NT2/D1 (cell line): ENCODE measurements at regions not wholly inside any gene's neighbourhood (a gene's known extent, or its start where the extent isn't known, plus 50 kb on each side); places are given as distances from the start of the nearest gene placed in this dataset.

Source experiments
- DNase-seq: peaks from one replicate; pipeline ENCODE4 v3.0.0-alpha.2; 2011; ENCODE audit warnings: low read depth, low spot score
- H3K27me3 ChIP-seq: 2 replicates; pipeline ENCODE4 v1.6.0; 2011; ENCODE audit warnings: mild to moderate bottlenecking; ENCODE audit not compliant: insufficient read length, insufficient read depth
- H3K36me3 ChIP-seq: 2 replicates; pipeline ENCODE4 v1.6.1; 2011; ENCODE audit warnings: mild to moderate bottlenecking, low read length, mixed read lengths; ENCODE audit not compliant: insufficient read depth, insufficient read length
- H3K4me1 ChIP-seq: 2 replicates; pipeline ENCODE4 v1.5.1; 2011; ENCODE audit not compliant: insufficient read depth, insufficient read length
- H3K4me3 ChIP-seq: 2 replicates; pipeline ENCODE4 v1.5.1; 2011; ENCODE audit warnings: low read depth; ENCODE audit not compliant: insufficient read length
- H3K9ac ChIP-seq: 2 replicates; pipeline ENCODE4 v1.6.0; 2011; ENCODE audit warnings: low read depth; ENCODE audit not compliant: insufficient read length
- H3K9me3 ChIP-seq: 2 replicates; pipeline ENCODE4 v1.5.1; 2011; ENCODE audit warnings: mild to moderate bottlenecking, low read length; ENCODE audit not compliant: insufficient read depth
- SUZ12 ChIP-seq: IDR thresholded peaks from 2 replicates; pipeline ENCODE4 v1.6.1; 2011; ENCODE audit not compliant: insufficient read length, insufficient read depth; ENCODE audit errors: extremely low read depth
- YY1 ChIP-seq: IDR thresholded peaks from 2 replicates; pipeline ENCODE4 v1.6.1; 2011; ENCODE audit not compliant: insufficient read length, insufficient read depth
- ZNF274 ChIP-seq: IDR thresholded peaks from 2 replicates; pipeline ENCODE4 v1.6.1; 2011; ENCODE audit warnings: mild to moderate bottlenecking, low read depth, low read length

DNA sequence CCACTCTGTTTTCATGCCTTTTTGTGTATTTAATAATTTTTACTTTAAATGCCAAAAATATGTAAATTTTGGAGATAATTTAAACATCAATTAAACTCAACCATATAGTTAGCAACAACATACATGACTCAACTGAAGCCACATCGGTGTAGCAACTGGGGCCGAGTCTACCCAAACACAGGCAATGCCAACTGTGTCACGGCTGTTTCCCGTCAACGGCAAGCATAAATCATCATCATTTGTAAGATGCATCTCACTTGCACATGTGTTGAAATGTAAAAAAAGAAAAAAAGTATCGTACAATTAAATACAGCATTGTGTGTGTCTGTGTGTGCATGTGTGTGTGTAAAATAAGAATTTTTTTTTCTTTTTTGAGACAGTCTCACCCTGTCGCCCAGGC, 160.1 kb upstream of the TAS2R1 start:
- no peaks in the 10 kb centered on the region for H3K36me3 ChIP-seq
- TF ChIP-seq ZNF274: no peak
- TF ChIP-seq SUZ12: no peak
- TF ChIP-seq YY1: no peak
- no peaks in the 10 kb centered on the region for H3K9me3 ChIP-seq
- no peaks in the 10 kb centered on the region for H3K27me3 ChIP-seq
- no peak overlapping the region for H3K9ac ChIP-seq
- DNase-seq: no peak
- no peaks in the 10 kb centered on the region for H3K4me1 ChIP-seq
- H3K4me3 ChIP-seq: no peak overlapping the region

DNA sequence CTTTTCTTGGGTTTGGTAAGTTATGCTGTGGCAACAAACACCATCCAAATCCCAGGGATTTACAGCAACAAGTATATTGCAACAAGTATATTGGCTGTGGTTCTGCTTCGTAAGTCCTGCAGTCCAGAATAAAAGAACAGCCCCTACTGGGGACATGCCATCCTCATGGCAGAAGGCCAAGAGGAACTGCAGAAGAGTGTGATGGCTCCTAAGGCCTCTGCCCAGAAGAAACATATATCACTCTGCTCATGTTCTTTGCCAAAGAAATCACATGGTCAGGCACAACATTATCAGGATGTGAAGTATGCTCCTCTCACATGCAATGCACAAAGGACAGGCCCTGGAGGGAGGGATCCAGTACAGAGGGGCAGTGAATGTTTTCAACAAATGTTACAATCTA, 159.6 kb upstream of the TAS2R1 start:
- no peaks in the 10 kb centered on the region for H3K4me1 ChIP-seq
- TF ChIP-seq SUZ12 (no peak), ZNF274 (no peak), YY1 (no peak)
- no peaks in the 10 kb centered on the region for H3K27me3 ChIP-seq
- no peaks in the 10 kb centered on the region for H3K9me3 ChIP-seq
- H3K4me3 ChIP-seq: no peak overlapping the region
- DNase-seq: no peak
- no peak overlapping the region for H3K9ac ChIP-seq
- H3K36me3 ChIP-seq: no peaks in the 10 kb centered on the region

DNA sequence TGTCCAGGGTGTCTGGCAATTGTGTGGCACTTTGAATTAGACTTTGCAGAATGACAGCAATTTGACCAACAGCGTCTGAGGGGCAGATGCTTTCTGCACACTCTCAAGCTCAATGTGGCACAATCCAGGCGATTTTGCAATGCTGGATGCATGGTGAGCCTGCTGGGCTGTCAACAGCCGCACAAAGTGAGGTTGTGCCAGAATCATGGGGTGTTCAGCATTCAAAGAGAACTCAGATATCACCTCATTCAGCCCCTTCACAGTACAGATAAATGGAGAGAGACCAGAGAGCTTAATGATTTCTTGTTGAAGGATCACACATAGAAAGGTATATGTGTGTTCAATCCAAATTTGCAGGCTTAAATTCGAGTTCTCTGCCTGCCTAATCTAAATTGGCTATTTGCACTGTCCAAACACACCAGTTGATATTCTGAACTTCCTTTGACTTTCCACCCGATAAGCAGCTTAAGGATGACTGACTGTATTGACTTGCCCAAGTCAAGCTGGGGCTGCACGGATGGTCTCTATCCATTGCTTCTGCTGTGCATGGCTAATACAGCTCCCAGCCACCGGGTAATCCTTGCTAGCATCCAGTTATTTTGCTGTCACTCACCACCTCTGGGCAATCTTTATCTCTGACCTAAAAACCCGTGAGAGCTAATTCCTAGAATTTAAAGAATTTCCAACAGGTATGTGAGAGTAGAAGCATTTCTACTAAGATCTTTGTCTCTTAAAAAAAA, 157.9 kb upstream of the TAS2R1 start:
- H3K9ac ChIP-seq: no peak overlapping the region

DNA sequence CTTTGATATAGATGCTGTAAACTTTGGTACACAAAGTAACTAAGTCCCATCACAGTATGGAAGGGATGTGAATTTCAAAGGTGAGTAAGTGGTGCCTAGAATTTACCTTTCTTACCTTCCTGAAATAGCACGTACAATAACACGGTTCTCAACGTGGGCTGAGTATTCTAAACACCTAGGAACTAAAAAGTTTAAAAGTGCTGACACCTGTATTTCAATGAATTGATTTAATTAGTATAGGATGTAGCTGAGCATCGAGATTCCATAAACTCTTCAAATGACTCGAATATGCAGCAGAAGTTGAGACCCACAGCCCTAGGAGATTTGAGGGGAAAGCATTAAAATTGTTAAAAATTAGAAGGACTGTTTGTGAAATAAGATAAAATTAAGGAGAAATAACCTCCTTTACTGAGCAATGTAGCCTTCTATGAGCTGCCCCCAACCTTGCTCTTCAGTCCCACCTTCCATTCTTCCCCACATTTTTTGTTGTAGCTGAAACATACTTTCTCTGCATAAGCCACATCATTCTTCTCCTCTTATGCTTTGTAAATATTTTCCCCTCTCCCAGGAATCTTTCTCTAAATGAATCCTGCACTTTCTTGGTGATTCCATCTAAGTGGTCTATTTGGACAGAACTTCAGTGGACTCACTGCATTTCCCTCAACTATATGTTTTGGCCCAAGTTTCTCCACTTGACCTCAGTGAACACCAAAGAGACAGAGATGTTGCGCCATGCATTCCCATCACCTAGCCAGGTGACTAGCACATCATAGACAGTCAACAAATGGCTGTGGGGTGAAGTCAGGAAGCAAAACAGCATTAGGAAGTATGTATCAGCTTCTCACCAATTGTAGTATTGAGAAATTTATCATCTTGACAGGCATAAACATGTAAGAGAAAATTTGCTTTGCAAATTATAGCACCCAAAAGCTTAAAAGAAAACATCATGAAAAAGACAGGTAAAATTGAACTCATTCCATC, 156.5 kb upstream of the TAS2R1 start:
- H3K4me3 ChIP-seq: no peak overlapping the region
- DNase-seq: no peak

More for the DNA sequence above, 157.9 kb upstream of the TAS2R1 start:
- no peak for DNase-seq
- H3K4me3 ChIP-seq: no peak overlapping the region
- H3K36me3 ChIP-seq: no peaks in the 10 kb centered on the region
- H3K27me3 ChIP-seq: no peaks in the 10 kb centered on the region
- no peaks in the 10 kb centered on the region for H3K4me1 ChIP-seq
- TF ChIP-seq YY1 (no peak), SUZ12 (no peak), ZNF274 (no peak)
- H3K9me3 ChIP-seq: no peaks in the 10 kb centered on the region

DNA sequence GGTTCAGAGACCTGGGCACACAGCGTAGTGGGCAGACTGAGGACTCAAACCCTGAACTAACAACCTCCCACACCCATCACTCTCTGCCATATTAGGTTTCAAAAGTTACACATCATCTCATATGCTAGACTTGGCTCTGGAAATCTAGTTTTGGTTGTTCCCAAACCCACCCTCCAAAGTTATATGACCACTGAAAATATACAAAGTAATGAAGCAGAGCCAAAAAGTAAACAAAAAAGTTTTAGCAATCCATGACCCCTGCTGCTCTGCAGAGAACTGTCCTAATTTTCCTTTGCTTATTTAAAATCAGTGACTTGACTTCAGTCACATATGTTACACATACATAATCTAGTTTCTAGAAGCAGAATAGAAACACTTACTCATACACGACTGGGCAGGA, 155.6 kb upstream of the TAS2R1 start:
- H3K4me1 ChIP-seq: no peaks in the 10 kb centered on the region
- TF ChIP-seq SUZ12: no peak
- no peak for TF ChIP-seq ZNF274
- TF ChIP-seq YY1: no peak
- H3K27me3 ChIP-seq: no peaks in the 10 kb centered on the region
- H3K36me3 ChIP-seq: no peaks in the 10 kb centered on the region
- no peaks in the 10 kb centered on the region for H3K9me3 ChIP-seq
- DNase-seq: no peak
- no peak overlapping the region for H3K9ac ChIP-seq
- no peak overlapping the region for H3K4me3 ChIP-seq

More for the DNA sequence above, 156.5 kb upstream of the TAS2R1 start:
- no peaks in the 10 kb centered on the region for H3K36me3 ChIP-seq
- H3K9me3 ChIP-seq: no peaks in the 10 kb centered on the region
- H3K4me1 ChIP-seq: no peaks in the 10 kb centered on the region
- no peak for TF ChIP-seq SUZ12
- no peak for TF ChIP-seq ZNF274
- no peak for TF ChIP-seq YY1
- no peaks in the 10 kb centered on the region for H3K27me3 ChIP-seq
- no peak overlapping the region for H3K9ac ChIP-seq

DNA sequence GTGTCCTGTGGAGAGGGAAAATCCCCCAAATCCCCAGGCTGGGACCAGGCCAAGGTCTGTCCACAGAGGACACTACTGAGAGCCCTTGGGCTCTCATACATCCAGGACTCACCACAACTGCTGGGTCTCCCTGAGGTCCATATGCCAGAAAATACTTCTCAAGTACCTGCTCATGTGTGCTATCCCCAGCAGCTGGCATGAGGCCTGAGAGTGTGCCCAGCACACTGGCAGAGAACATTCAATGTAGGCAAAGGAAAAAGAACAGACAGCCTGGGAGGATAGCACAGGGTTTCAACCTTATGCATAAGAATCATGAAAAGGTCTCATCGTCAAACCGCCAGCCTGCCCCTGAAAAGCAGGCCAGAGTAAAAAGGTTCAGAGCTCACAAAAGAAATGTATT, 154.1 kb upstream of the TAS2R1 start:
- TF ChIP-seq SUZ12 (no peak), YY1 (no peak), ZNF274 (no peak)
- Histone ChIP-seq H3K4me1 (no peaks in the 10 kb centered on the region), H3K4me3 (no peak overlapping the region), H3K27me3 (no peaks in the 10 kb centered on the region), H3K9ac (no peak overlapping the region), H3K36me3 (no peaks in the 10 kb centered on the region), H3K9me3 (peaks cover 4% of the 10 kb centered on the region; the same call in 1 of the 2 replicates)
- no peak for DNase-seq

DNA sequence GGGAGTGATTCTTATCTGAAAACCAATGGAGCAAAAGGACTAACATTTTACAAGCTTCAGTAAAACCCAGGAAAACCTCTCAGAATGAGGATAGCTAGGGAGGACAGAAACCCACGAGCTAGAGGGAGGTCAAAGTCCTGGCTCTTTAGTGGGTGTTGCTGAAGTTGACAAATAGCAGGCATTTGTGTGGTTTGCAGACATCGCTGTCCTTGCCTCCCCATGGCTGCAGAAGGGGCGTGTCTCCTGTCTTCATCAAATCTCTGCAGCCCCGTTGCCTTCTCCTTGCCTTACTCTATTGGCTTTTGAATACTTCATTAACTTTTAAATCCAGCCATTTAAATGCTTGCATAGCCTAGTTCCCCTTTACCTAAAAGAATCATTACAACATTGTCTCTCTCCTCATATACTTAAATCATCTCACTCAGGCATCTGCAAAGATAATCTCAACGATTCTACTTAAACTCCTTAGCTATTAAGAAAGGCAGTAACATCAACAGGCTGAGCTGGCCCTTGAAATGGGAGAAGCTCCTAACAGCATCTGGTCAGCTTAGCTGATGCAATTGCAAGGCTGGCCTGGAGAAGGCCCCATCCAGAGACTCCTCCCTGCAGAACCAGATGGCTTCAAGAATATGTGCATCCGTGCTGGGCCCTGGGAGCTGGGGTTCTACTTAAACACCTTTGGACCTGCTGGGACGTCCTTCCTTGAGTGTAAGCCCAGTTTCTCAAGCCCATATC, 152.8 kb upstream of the TAS2R1 start:
- H3K4me3 ChIP-seq: no peak overlapping the region
- H3K9me3 ChIP-seq: peaks cover 4% of the 10 kb centered on the region; the same call in 1 of the 2 replicates
- no peak overlapping the region for H3K9ac ChIP-seq
- no peak for DNase-seq
- no peaks in the 10 kb centered on the region for H3K36me3 ChIP-seq
- TF ChIP-seq SUZ12 (no peak), ZNF274 (no peak), YY1 (no peak)
- H3K4me1 ChIP-seq: no peaks in the 10 kb centered on the region
- no peaks in the 10 kb centered on the region for H3K27me3 ChIP-seq
